OCI-LY1 (cell line): ENCODE measurements at regions not wholly inside any gene's neighbourhood (a gene's known extent, or its start where the extent isn't known, plus 50 kb on each side); places are given as distances from the start of the nearest gene placed in this dataset.

Experiments used
- H2AFZ ChIP-seq: fragments of 200-600 bp; sonication (generic), shearing (Covaris generic); 2 replicates; pipeline ENCODE4 v1.6.0; 2014; ENCODE audit warnings: antibody characterized with exemption, mild to moderate bottlenecking, low read length
- H3F3A ChIP-seq: fragments of 200-600 bp; sonication (generic), shearing (Covaris generic); 2 replicates; pipeline ENCODE4 v1.6.0; 2014; ENCODE audit warnings: mild to moderate bottlenecking, antibody characterized with exemption, low read length, moderate library complexity; ENCODE audit not compliant: insufficient read depth
- H3K27ac ChIP-seq: fragments of 200-600 bp; sonication (generic); 2 replicates; pipeline ENCODE4 v1.5.1; 2014; ENCODE audit warnings: low read length, mixed run types, mild to moderate bottlenecking, low read depth; ENCODE audit not compliant: poor library complexity, severe bottlenecking
- H3K27me3 ChIP-seq: fragments of 200-600 bp; sonication (generic); 2 replicates; pipeline ENCODE4 v1.6.0; 2014; ENCODE audit warnings: antibody characterized with exemption, mild to moderate bottlenecking, low read length, moderate library complexity; ENCODE audit not compliant: insufficient read depth
- H3K36me3 ChIP-seq: fragments of 200-600 bp; sonication (generic); 2 replicates; pipeline ENCODE4 v1.6.1; 2014; ENCODE audit warnings: mild to moderate bottlenecking, antibody characterized with exemption, low read length, moderate library complexity, mixed read lengths; ENCODE audit not compliant: insufficient read depth
- H3K4me1 ChIP-seq: fragments of 200-600 bp; sonication (generic); 2 replicates; pipeline ENCODE4 v1.5.1; 2014; ENCODE audit warnings: mild to moderate bottlenecking, low read length, moderate library complexity; ENCODE audit not compliant: insufficient read depth, severe bottlenecking
- H3K4me2 ChIP-seq: fragments of 200-600 bp; sonication (generic), shearing (Covaris generic); 2 replicates; pipeline ENCODE4 v1.6.1; 2014; ENCODE audit warnings: low read length
- H3K4me3 ChIP-seq: fragments of 200-600 bp; sonication (generic); 2 replicates; pipeline ENCODE4 v1.5.1; 2014; ENCODE audit warnings: low read length, low read depth, mild to moderate bottlenecking, mixed read lengths; ENCODE audit not compliant: poor library complexity, severe bottlenecking
- H3K79me2 ChIP-seq: fragments of 200-600 bp; shearing (Covaris generic); 2 replicates; pipeline ENCODE4 v1.6.1; 2016; ENCODE audit warnings: mixed run types, low read length, mixed read lengths; ENCODE audit not compliant: insufficient read depth
- H3K9ac ChIP-seq: fragments of 200-600 bp; sonication (generic), shearing (Covaris generic); 2 replicates; pipeline ENCODE4 v1.6.1; 2014; ENCODE audit warnings: mild to moderate bottlenecking, low read length, mixed read lengths
- H3K9me2 ChIP-seq: fragments of 200-600 bp; sonication (generic), shearing (Covaris generic); 2 replicates; pipeline ENCODE4 v1.6.1; 2014; ENCODE audit warnings: low read depth, mild to moderate bottlenecking, low read length, mixed read lengths
- H3K9me3 ChIP-seq: fragments of 200-600 bp; shearing (Covaris generic); 2 replicates; pipeline ENCODE4 v1.6.1; 2014; ENCODE audit warnings: low read length, mixed read lengths
- H4K20me1 ChIP-seq: fragments of 200-600 bp; sonication (generic), shearing (Covaris generic); 2 replicates; pipeline ENCODE4 v1.6.0; 2016; ENCODE audit warnings: mild to moderate bottlenecking, low read length; ENCODE audit not compliant: insufficient read depth
- CTCF ChIP-seq: fragments of 200-600 bp; sonication (generic), shearing (Covaris generic); IDR thresholded peaks from 2 replicates; pipeline ENCODE4 v1.5.1; 2017; ENCODE audit warnings: mild to moderate bottlenecking, antibody characterized with exemption, low read length, moderate library complexity, mixed read lengths
- EZH2 ChIP-seq: fragments of 200-600 bp; sonication (generic), shearing (Covaris generic); IDR thresholded peaks from 2 replicates; pipeline ENCODE4 v1.8.0; 2017; ENCODE audit warnings: borderline replicate concordance, mixed run types, mild to moderate bottlenecking, antibody characterized with exemption, low read length, moderate library complexity, mixed read lengths

GRCh38 chr16:65838001-65838400, 528.5 kb upstream of the CDH5 start:
- H3K9ac ChIP-seq, result no peak overlapping the region
- H3K27ac ChIP-seq, result no peak overlapping the region
- no peaks in the 10 kb centered on the region for H3K9me2 ChIP-seq
- TF ChIP-seq CTCF (no peak), EZH2 (no peak)
- no peaks in the 10 kb centered on the region for H3K4me1 ChIP-seq
- H3F3A ChIP-seq, result no peaks in the 10 kb centered on the region
- H4K20me1 ChIP-seq, result no peaks in the 10 kb centered on the region
- H3K27me3 ChIP-seq, result no peaks in the 10 kb centered on the region
- H2AFZ ChIP-seq, result no peak overlapping the region
- no peaks in the 10 kb centered on the region for H3K79me2 ChIP-seq
- no peaks in the 10 kb centered on the region for H3K9me3 ChIP-seq
- H3K4me2 ChIP-seq, result no peak overlapping the region
- H3K36me3 ChIP-seq, result no peaks in the 10 kb centered on the region
- H3K4me3 ChIP-seq, result no peak overlapping the region

GRCh38 chr16:65837464-65837863, 529.0 kb upstream of the CDH5 start:
- Histone ChIP-seq H3K27ac (no peak overlapping the region), H3K27me3 (no peaks in the 10 kb centered on the region), H3K79me2 (no peaks in the 10 kb centered on the region), H4K20me1 (no peaks in the 10 kb centered on the region), H3K4me2 (no peak overlapping the region), H3K4me1 (no peaks in the 10 kb centered on the region), H3K9ac (no peak overlapping the region), H2AFZ (no peak overlapping the region), H3K9me2 (no peaks in the 10 kb centered on the region), H3F3A (no peaks in the 10 kb centered on the region), H3K4me3 (no peak overlapping the region), H3K36me3 (no peaks in the 10 kb centered on the region), H3K9me3 (no peaks in the 10 kb centered on the region)
- TF ChIP-seq CTCF, result no peak
- no peak for TF ChIP-seq EZH2

GRCh38 chr16:65834688-65835087, 531.8 kb upstream of the CDH5 start:
- no peaks in the 10 kb centered on the region for H3K9me2 ChIP-seq
- no peaks in the 10 kb centered on the region for H3K79me2 ChIP-seq
- H4K20me1 ChIP-seq, result no peaks in the 10 kb centered on the region
- H3K36me3 ChIP-seq, result no peaks in the 10 kb centered on the region
- H3F3A ChIP-seq, result no peaks in the 10 kb centered on the region
- no peaks in the 10 kb centered on the region for H3K27me3 ChIP-seq
- no peak overlapping the region for H2AFZ ChIP-seq
- H3K4me1 ChIP-seq, result no peaks in the 10 kb centered on the region
- H3K4me3 ChIP-seq, result no peak overlapping the region
- no peak overlapping the region for H3K4me2 ChIP-seq
- H3K27ac ChIP-seq, result no peak overlapping the region
- no peaks in the 10 kb centered on the region for H3K9me3 ChIP-seq
- no peak overlapping the region for H3K9ac ChIP-seq
- TF ChIP-seq EZH2 (no peak), CTCF (no peak)
